H1 (cell line): ENCODE measurements at regions not wholly inside any gene's neighbourhood (a gene's known extent, or its start where the extent isn't known, plus 50 kb on each side); places are given as distances from the start of the nearest gene placed in this dataset.

Experiments
- CHD2 ChIP-seq: IDR thresholded peaks from 2 replicates; pipeline ENCODE4 v1.6.1; 2012; ENCODE audit warnings: low read length, improper control_type of control experiment
- CTCF ChIP-seq, 3 experiments: IDR thresholded peaks; 1 replicate in 2 of 3; 2 replicates in 1 of 3; pipeline versions ENCODE4 v1.5.1 to v1.6.1; 2011; ENCODE audit warnings: low read length in 3 of 3, mild to moderate bottlenecking in 3 of 3, inconsistent platforms in 2 of 3, low read depth in 1 of 3, moderate library complexity in 1 of 3; ENCODE audit not compliant: insufficient read depth in 1 of 3; ENCODE audit errors: control extremely low read depth in 1 of 3
- EP300 ChIP-seq, 2 experiments: IDR thresholded peaks; 1 replicate in 1 of 2; 2 replicates in 1 of 2; pipeline ENCODE4 v1.6.1; 2011 to 2012; ENCODE audit warnings: low read depth in 2 of 2, low read length in 2 of 2, mild to moderate bottlenecking in 2 of 2, borderline replicate concordance in 1 of 2, inconsistent platforms in 1 of 2, moderate library complexity in 1 of 2
- HDAC6 ChIP-seq: IDR thresholded peaks from one replicate; pipeline ENCODE4 v1.7.1; 2012; ENCODE audit warnings: low read depth, mild to moderate bottlenecking, inconsistent platforms, low read length, moderate library complexity
- KDM5A ChIP-seq: fragments of 200-600 bp; IDR thresholded peaks from 2 replicates; pipeline ENCODE4 v1.7.1; 2012; ENCODE audit warnings: mild to moderate bottlenecking, low read length, inconsistent platforms, mixed read lengths
- MAFK ChIP-seq: IDR thresholded peaks from 2 replicates; pipeline ENCODE4 v1.6.1; 2012; ENCODE audit warnings: low read depth, mild to moderate bottlenecking, improper control_type of control experiment, low read length
- NANOG ChIP-seq: IDR thresholded peaks from 2 replicates; pipeline ENCODE4 v1.6.1; 2011; ENCODE audit warnings: low read length, low read depth, mild to moderate bottlenecking, inconsistent platforms; ENCODE audit not compliant: insufficient read depth, poor library complexity, severe bottlenecking
- POLR2A ChIP-seq, 2 experiments: IDR thresholded peaks; 1 replicate in 1 of 2; 2 replicates in 1 of 2; pipeline ENCODE4 v1.6.1; 2011; ENCODE audit warnings: low read depth in 2 of 2, low read length in 2 of 2, mild to moderate bottlenecking in 2 of 2; ENCODE audit errors: control extremely low read depth in 1 of 2
- POLR2AphosphoS5 ChIP-seq: IDR thresholded peaks from 2 replicates; pipeline ENCODE4 v1.6.1; 2011; ENCODE audit warnings: low read depth, low read length
- RBBP5 ChIP-seq: IDR thresholded peaks from 2 replicates; pipeline ENCODE4 v1.7.1; 2012; ENCODE audit warnings: low read depth, mild to moderate bottlenecking, inconsistent platforms, low read length, moderate library complexity, borderline replicate concordance
- TAF1 ChIP-seq: IDR thresholded peaks from 2 replicates; pipeline ENCODE4 v1.6.1; 2011; ENCODE audit warnings: mild to moderate bottlenecking, low read depth, low read length
- TCF12 ChIP-seq: IDR thresholded peaks from 2 replicates; pipeline ENCODE4 v1.6.1; 2011; ENCODE audit warnings: low read depth, mild to moderate bottlenecking, low read length
- YY1 ChIP-seq: IDR thresholded peaks from 2 replicates; pipeline ENCODE4 v1.6.1; 2011; ENCODE audit warnings: low read depth, mild to moderate bottlenecking, low read length

GRCh38 chr9:16133556-16134227 lies 580.8 kb downstream of the CCDC171 start:
- TF ChIP-seq POLR2A (IDR thresholded peaks at IDR 0.05; ENCODE audit: control extremely low read depth in 1 of 2, low read depth in 2 of 2, low read length in 2 of 2) (no peak), POLR2AphosphoS5 (no peak), MAFK (no peak), YY1 (no peak), KDM5A (no peak), TAF1 (no peak), NANOG (no peak), HDAC6 (no peak), CTCF (IDR thresholded peaks at IDR 0.05; ENCODE audit: control extremely low read depth in 1 of 3, insufficient read depth in 1 of 3, low read depth in 1 of 3, low read length in 3 of 3) (peak; percentile 44 to 75 (median 72)), EP300 (IDR thresholded peaks at IDR 0.05; ENCODE audit: borderline replicate concordance in 1 of 2, low read depth in 2 of 2, low read length in 2 of 2) (no peak), TCF12 (no peak), CHD2 (no peak), RBBP5 (no peak)
